H9 (cell line): ENCODE measurements at regions not wholly inside any gene's neighbourhood (a gene's known extent, or its start where the extent isn't known, plus 50 kb on each side); places are given as distances from the start of the nearest gene placed in this dataset.

Source experiments
- DNase-seq: peaks from one replicate; pipeline ENCODE4 v3.0.0-alpha.2; 2017
- H2AFZ ChIP-seq: one replicate; pipeline ENCODE4 v1.6.1; 2013; ENCODE audit warnings: mild to moderate bottlenecking, low read length, control low read depth, moderate library complexity
- H2AK5ac ChIP-seq: 2 replicates; pipeline ENCODE4 v1.6.1; 2013; ENCODE audit warnings: low read length, control low read depth, mixed read lengths; ENCODE audit not compliant: insufficient read length
- H2BK120ac ChIP-seq: one replicate; pipeline ENCODE4 v1.6.1; 2013; ENCODE audit warnings: low read depth, mild to moderate bottlenecking, low read length, control low read depth, inconsistent platforms; ENCODE audit not compliant: poor library complexity, severe bottlenecking
- H2BK12ac ChIP-seq: 2 replicates; pipeline ENCODE4 v1.6.1; 2013; ENCODE audit warnings: low read length, control low read depth, mixed read lengths, low read depth; ENCODE audit not compliant: insufficient read length
- H2BK15ac ChIP-seq: 2 replicates; pipeline ENCODE4 v1.6.1; 2013; ENCODE audit warnings: low read depth, low read length, control low read depth
- H2BK20ac ChIP-seq: one replicate; pipeline ENCODE4 v1.6.1; 2013; ENCODE audit warnings: low read depth, mild to moderate bottlenecking, low read length, control low read depth, inconsistent platforms; ENCODE audit not compliant: poor library complexity, severe bottlenecking
- H2BK5ac ChIP-seq: 2 replicates; pipeline ENCODE4 v1.6.1; 2013; ENCODE audit warnings: low read length, control low read depth, mixed read lengths; ENCODE audit not compliant: insufficient read length
- H3K14ac ChIP-seq: 2 replicates; pipeline ENCODE4 v1.6.1; 2013; ENCODE audit warnings: low read length, control low read depth; ENCODE audit not compliant: insufficient read depth
- H3K18ac ChIP-seq: 2 replicates; pipeline ENCODE4 v1.6.1; 2013; ENCODE audit warnings: low read depth, mild to moderate bottlenecking, mixed read lengths, low read length, control low read depth; ENCODE audit not compliant: insufficient read length
- H3K23ac ChIP-seq: 2 replicates; pipeline ENCODE4 v1.6.1; 2013; ENCODE audit warnings: low read length, control low read depth, mixed read lengths, low read depth; ENCODE audit not compliant: insufficient read length
- H3K23me2 ChIP-seq: 2 replicates; pipeline ENCODE4 v1.6.1; 2013; ENCODE audit warnings: low read depth, mild to moderate bottlenecking, mixed read lengths, low read length, control low read depth; ENCODE audit not compliant: insufficient read length, poor library complexity, severe bottlenecking
- H3K27ac ChIP-seq: 2 replicates; pipeline ENCODE4 v1.5.1; 2013; ENCODE audit warnings: low read length, control low read depth, mixed read lengths, low read depth; ENCODE audit not compliant: insufficient read length
- H3K27me3 ChIP-seq: 2 replicates; pipeline ENCODE4 v1.6.1; 2013; ENCODE audit warnings: low read length, control low read depth, inconsistent platforms; ENCODE audit not compliant: insufficient read depth
- H3K4ac ChIP-seq: 2 replicates; pipeline ENCODE4 v1.6.1; 2013; ENCODE audit warnings: low read depth, mild to moderate bottlenecking, control low read depth, inconsistent platforms, low read length, moderate library complexity
- H3K4me1 ChIP-seq: 2 replicates; pipeline ENCODE4 v1.6.1; 2013; ENCODE audit warnings: low read length, control low read depth, inconsistent platforms; ENCODE audit not compliant: insufficient read depth
- H3K4me2 ChIP-seq: 2 replicates; pipeline ENCODE4 v1.6.1; 2013; ENCODE audit warnings: low read length, control low read depth, mixed read lengths; ENCODE audit not compliant: insufficient read length, insufficient read depth
- H3K56ac ChIP-seq: 2 replicates; pipeline ENCODE4 v1.6.1; 2013; ENCODE audit warnings: low read depth, mild to moderate bottlenecking, mixed read lengths, low read length, control low read depth; ENCODE audit not compliant: insufficient read length
- H3K79me1 ChIP-seq: 2 replicates; pipeline ENCODE4 v1.6.1; 2013; ENCODE audit warnings: low read depth, mild to moderate bottlenecking, moderate library complexity, low read length, control low read depth, inconsistent platforms; ENCODE audit not compliant: insufficient read depth, poor library complexity, severe bottlenecking
- H3K79me2 ChIP-seq: 2 replicates; pipeline ENCODE4 v1.6.1; 2013; ENCODE audit warnings: low read length, control low read depth, inconsistent platforms; ENCODE audit not compliant: insufficient read depth
- H3K9ac ChIP-seq: 2 replicates; pipeline ENCODE4 v1.6.1; 2013; ENCODE audit warnings: low read length, control low read depth, mixed read lengths; ENCODE audit not compliant: insufficient read length; ENCODE audit errors: extremely low read depth
- H3K9me3 ChIP-seq: one replicate; pipeline ENCODE4 v1.6.1; 2013; ENCODE audit warnings: low read depth, low read length, inconsistent platforms; ENCODE audit not compliant: control insufficient read depth
- H3T11ph ChIP-seq: one replicate; pipeline ENCODE4 v1.6.1; 2013; ENCODE audit warnings: mild to moderate bottlenecking, low read length, control low read depth, inconsistent platforms
- H4K20me1 ChIP-seq: one replicate; pipeline ENCODE4 v1.6.1; 2013; ENCODE audit not compliant: control insufficient read depth, insufficient read length, insufficient read depth
- H4K5ac ChIP-seq: 2 replicates; pipeline ENCODE4 v1.6.1; 2013; ENCODE audit warnings: low read depth, mild to moderate bottlenecking, mixed read lengths, low read length, control low read depth; ENCODE audit not compliant: insufficient read length
- H4K8ac ChIP-seq: replicated peaks from 2 replicates; pipeline ENCODE4 v1.6.1; 2013; ENCODE audit warnings: low read length, control low read depth, mixed read lengths, low read depth; ENCODE audit not compliant: insufficient read length
- H4K91ac ChIP-seq: 2 replicates; pipeline ENCODE4 v1.6.1; 2013; ENCODE audit warnings: low read depth, mild to moderate bottlenecking, moderate library complexity, mixed read lengths, low read length, control low read depth; ENCODE audit not compliant: insufficient read length
- H3K27ac Mint-ChIP-seq, 3 experiments: 2 replicates in 2 of 3; 3 replicates in 1 of 3; pipeline ENCODE4 v1.8.0; 2020 to 2021; ENCODE audit warnings: mixed read lengths in 3 of 3, mild to moderate bottlenecking in 1 of 3, moderate library complexity in 1 of 3
- H3K27me3 Mint-ChIP-seq: 2 replicates; pipeline ENCODE4 v1.8.0; 2021; ENCODE audit warnings: low read depth, mild to moderate bottlenecking, moderate library complexity, mixed read lengths
- H3K36me3 Mint-ChIP-seq, 3 experiments: 2 replicates in 2 of 3; 3 replicates in 1 of 3; pipeline ENCODE4 v1.8.0; 2020 to 2021; ENCODE audit warnings: low read depth in 3 of 3, mixed read lengths in 3 of 3; ENCODE audit not compliant: insufficient read depth in 1 of 3
- H3K4me1 Mint-ChIP-seq, 2 experiments: 2 replicates each; pipeline ENCODE4 v1.8.0; 2020; ENCODE audit warnings: mixed read lengths in 2 of 2
- H3K4me3 Mint-ChIP-seq, 2 experiments: 2 replicates in 1 of 2; 3 replicates in 1 of 2; pipeline ENCODE4 v1.8.0; 2020 to 2021; ENCODE audit warnings: mild to moderate bottlenecking in 2 of 2, mixed read lengths in 2 of 2, moderate library complexity in 1 of 2
- H3K9me3 Mint-ChIP-seq, 2 experiments: 2 replicates in 1 of 2; 3 replicates in 1 of 2; pipeline ENCODE4 v1.8.0; 2020; ENCODE audit warnings: mild to moderate bottlenecking in 2 of 2, mixed read lengths in 2 of 2, moderate library complexity in 1 of 2
- CTCF ChIP-seq: fragments of 200-600 bp; sonication (generic); conservative IDR thresholded peaks from 3 replicates; pipeline ENCODE4 v1.8.0; 2021; ENCODE audit warnings: antibody characterized with exemption, mild to moderate bottlenecking
- WGBS: extraction: QIAGEN DNeasy Blood & Tissue Kit; methylation state at CpG from one replicate; pipeline ENCODE4 v1.1.7; 2013; ENCODE audit warnings: missing lambda C conversion rate, low lambda C conversion rate, mixed read lengths; ENCODE audit not compliant: insufficient read length; ENCODE audit errors: extremely low coverage; 5-methylcytosine and 5-hydroxymethylcytosine counted together

DNA sequence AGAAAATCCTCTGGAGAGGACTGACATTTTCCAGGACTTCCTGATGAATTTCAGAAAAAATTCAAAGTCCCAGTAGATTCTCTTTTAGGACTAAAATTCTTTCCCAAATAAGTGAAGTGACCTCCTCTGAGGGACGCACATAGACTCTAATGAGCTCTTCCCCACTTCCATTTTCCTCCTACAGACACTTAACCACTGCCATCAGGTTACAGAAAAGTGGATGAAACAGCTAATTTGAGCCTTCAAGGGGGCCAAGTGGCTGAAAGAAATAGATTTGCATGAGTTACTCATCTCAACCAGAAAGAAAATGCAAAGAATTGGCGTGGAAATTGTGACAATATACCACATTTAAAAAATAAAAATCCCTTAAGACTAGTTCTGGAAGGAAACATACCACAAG lies 185.3 kb upstream of the EDNRB start:
- no peaks in the 10 kb centered on the region for H3K27me3 ChIP-seq
- no peaks in the 10 kb centered on the region for H3K4me1 Mint-ChIP-seq
- no peak overlapping the region for H4K91ac ChIP-seq
- no peak overlapping the region for H3K23ac ChIP-seq
- no peaks in the 10 kb centered on the region for H3K4me1 ChIP-seq
- H3K23me2 ChIP-seq, result no peaks in the 10 kb centered on the region
- H3K4me2 ChIP-seq, result no peak overlapping the region
- no peak overlapping the region for H2BK120ac ChIP-seq
- no peaks in the 10 kb centered on the region for H3K9me3 ChIP-seq
- WGBS, result no CpG with 5 or more reads among the region's 2 CpGs
- no peak overlapping the region for H2BK5ac ChIP-seq
- no peak overlapping the region for H3K4ac ChIP-seq
- H3T11ph ChIP-seq, result no peak overlapping the region
- H2BK20ac ChIP-seq, result no peak overlapping the region
- no peak overlapping the region for H4K5ac ChIP-seq
- H4K20me1 ChIP-seq, result no peaks in the 10 kb centered on the region
- H2BK15ac ChIP-seq, result no peak overlapping the region
- H2BK12ac ChIP-seq, result no peak overlapping the region
- H3K27ac ChIP-seq, result no peak overlapping the region
- H3K14ac ChIP-seq, result no peak overlapping the region
- H3K36me3 Mint-ChIP-seq, result no peaks in the 10 kb centered on the region
- H2AFZ ChIP-seq, result no peak overlapping the region
- H3K9ac ChIP-seq, result no peak overlapping the region
- H3K18ac ChIP-seq, result no peak overlapping the region
- H3K79me1 ChIP-seq, result no peaks in the 10 kb centered on the region
- no peak overlapping the region for H4K8ac ChIP-seq
- H2AK5ac ChIP-seq, result no peak overlapping the region
- TF ChIP-seq CTCF, result no peak
- no peaks in the 10 kb centered on the region for H3K79me2 ChIP-seq
- no peak for DNase-seq
- H3K27me3 Mint-ChIP-seq, result no peaks in the 10 kb centered on the region
- H3K56ac ChIP-seq, result no peak overlapping the region
- no peak overlapping the region for H3K4me3 Mint-ChIP-seq
- H3K27ac Mint-ChIP-seq, result no peak overlapping the region; a peak in 1 of 7 replicates
- H3K9me3 Mint-ChIP-seq, result no peaks in the 10 kb centered on the region
